HG03060 (cell line): ENCODE measurements at regions not wholly inside any gene's neighbourhood (a gene's known extent, or its start where the extent isn't known, plus 50 kb on each side); places are given as distances from the start of the nearest gene placed in this dataset.
"Not testable (repeated sequence)": the region's sequence is repeated elsewhere in the genome, so short reads cannot be mapped to it uniquely, and the experiment has no call there.

Experiments used
- ATAC-seq: cut with Tn5 transposase; IDR thresholded peaks from one replicate; pipeline ENCODE4 v1.9.1; 2021; ENCODE audit warnings: low read depth, moderate number of reproducible peaks; ENCODE audit not compliant: unreplicated experiment

- ATAC-seq: no peak
Observed at GRCh38 chr1:233435622-233436021, 108.1 kb downstream of the MAP3K21 start.

GRCh38 chr1:233439721-233440120, 112.2 kb downstream of the MAP3K21 start:
- no peak for ATAC-seq

GRCh38 chr1:233440951-233441401, 113.5 kb downstream of the MAP3K21 start:
- no peak for ATAC-seq

- ATAC-seq: no peak
Observed at GRCh38 chr1:233442026-233442780, 114.7 kb downstream of the MAP3K21 start.

DNA sequence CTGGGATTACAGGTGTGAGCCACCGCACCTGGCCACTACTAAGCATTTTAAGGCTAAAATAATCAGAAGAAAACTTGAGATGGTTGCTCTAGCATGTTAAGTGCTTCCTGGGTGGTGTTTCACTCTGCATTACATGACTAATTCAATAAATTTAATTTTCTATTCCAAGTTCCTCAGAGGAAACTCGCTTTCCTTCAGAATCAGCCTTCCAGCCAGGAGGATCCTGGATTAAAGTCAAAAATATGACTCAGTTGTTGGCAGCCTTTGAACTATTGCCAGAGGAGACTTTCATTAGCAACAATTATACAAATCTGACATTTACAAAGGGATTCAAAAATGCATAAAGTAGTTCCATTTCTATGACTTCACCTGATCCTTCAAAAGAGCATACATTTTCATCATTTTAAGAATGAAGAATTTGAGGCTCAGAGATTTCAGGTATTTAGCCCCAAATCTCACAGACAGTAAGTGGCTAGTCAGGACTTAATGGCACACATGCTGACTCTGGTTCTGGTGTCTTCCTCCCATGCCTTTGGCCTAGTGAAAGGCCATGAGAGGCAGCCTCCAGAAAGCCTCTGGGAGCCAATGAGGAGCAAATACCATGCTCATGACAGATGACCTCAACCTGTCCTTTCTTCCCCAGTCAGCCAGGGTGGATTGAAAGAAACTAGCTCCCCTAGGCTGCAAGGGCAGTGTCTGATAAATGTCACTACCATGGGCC, 115.7 kb downstream of the MAP3K21 start:
- ATAC-seq: no peak

- ATAC-seq: no peak
Observed at GRCh38 chr1:233444484-233444883, 117.0 kb downstream of the MAP3K21 start.

DNA sequence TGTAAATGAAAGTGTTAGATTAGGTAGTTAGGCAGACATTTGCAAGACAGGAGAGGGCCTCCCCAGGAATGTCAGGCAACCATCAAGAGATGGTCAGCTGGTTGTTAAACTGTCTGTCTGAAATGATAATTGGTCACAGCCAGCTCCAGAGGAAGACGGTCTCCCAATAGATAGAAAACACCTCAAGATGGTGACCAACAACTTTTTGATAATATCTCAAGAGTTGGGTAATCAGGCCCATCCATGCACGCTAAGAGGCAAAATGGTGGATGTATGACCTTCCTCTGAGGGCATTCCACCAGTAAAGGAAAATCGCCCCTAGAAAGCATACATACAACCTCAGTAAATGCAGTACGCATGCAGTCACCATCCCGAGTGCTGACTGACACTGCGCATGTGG, 118.2 kb downstream of the MAP3K21 start:
- ATAC-seq: no peak

- ATAC-seq: no peak
Observed at GRCh38 chr1:233446935-233447334, 119.4 kb downstream of the MAP3K21 start.

DNA sequence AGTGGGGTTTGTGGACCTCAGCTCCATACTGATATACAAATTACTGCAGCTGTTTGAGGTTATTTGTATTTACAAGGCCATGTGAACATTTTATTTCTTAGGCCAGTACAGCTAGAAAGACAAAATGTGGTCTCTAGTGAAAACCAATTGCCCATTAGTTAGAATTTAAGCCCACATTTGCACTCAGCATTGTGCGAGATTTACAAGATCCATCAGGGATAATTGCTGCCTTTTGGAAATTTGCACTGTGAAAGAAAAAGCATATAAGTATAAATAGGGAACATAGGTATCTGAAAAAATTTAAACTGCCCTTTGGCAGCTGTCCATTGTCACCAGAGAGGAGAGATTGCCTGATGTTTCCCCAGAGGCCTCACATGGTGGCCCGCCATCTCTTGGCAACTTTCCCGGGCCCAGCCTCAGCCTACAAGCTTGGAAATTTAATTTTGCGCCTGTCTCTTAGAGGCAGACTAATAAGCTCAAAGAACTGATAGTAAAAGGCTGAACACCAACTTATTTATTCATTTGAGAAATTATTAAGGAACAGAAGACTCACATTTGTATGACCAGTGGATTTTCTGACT, 120.7 kb downstream of the MAP3K21 start:
- no peak for ATAC-seq

- ATAC-seq: no peak
Observed at GRCh38 chr1:233452724-233453123, 125.2 kb downstream of the MAP3K21 start.

GRCh38 chr1:233453433-233454200, 126.1 kb downstream of the MAP3K21 start:
- no peak for ATAC-seq

DNA sequence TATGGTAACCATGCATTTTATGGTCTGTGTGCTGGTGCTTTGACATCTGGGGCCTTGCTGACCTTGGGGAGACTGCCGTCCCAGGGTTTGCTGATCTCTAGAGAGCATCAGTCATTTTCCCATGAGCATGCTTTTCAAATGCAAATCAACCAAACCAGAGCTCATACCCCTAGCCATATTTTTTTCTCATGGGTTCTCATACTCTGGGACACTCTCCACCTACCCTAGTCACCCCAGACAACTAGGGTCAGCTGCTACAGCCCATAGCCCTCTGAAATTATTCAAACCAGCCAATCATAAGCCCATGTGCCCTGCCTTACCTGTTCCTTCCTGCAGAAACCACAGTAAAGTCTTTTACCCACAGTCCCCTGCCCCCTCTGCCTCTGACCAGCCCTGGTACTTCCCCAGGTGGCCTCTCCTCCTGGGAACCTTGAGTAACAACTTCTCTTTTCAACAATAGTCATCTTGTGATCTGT, 132.0 kb downstream of the MAP3K21 start:
- peak; percentile 63 for ATAC-seq

- ATAC-seq: no peak
Observed at GRCh38 chr1:233459968-233460367, 132.4 kb downstream of the MAP3K21 start.

DNA sequence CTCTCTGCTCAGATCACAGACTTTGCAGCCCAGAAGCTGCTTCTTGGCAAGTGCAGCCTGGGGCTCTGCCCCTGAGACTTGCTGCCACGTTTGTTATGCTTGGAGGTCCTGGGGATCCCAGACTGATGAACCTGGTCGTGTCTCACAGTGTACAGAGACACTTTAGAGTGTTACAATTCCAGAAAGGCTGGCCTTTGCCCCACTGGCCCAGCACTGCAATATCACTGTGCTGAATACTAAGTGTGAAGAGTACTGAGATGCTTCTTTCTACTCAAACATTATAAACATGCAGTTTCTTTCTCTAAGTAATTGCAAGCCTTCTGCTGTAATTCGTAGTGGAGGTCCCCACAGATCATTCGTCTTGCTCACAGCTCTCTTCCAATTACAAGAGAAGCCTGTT, 133.2 kb downstream of the MAP3K21 start:
- no peak for ATAC-seq

DNA sequence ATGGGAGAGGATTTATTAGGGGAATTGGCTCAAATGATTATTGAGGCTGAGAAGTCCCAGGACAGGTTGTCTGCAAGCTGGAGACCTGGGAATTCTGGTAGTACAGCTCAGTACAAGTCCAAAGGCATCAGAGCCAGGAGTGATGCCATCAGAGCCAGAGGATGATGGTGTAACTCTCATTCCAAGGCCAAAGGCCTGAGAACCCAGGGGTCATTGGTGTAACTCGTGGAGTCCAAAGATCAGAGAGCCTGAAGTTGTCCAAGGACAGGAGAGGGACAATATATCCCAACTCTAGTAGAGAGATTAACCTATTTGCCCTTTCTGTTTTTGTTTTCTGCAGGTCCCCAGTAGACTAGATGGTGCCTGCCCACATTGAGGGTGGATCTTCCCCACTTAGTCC, 134.3 kb downstream of the MAP3K21 start:
- ATAC-seq: no peak

DNA sequence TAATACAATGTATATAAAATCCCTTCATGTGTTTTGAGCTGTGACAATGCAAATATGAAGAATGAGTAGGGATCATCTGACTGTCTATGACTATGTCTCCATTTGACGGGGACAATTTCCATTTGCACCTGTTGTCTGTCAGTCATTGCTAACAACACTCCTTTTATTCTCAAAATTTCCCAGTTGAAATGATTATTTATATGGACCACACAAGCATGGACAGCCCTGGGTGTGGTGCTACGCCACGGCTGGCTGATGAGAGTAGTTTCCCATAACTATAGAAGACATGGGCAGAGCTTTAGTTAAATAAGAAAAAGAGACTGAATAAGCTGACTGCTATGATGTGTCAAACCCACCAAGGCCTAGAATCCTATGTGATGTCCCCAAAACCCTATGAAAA, 135.8 kb downstream of the MAP3K21 start:
- ATAC-seq: no peak

DNA sequence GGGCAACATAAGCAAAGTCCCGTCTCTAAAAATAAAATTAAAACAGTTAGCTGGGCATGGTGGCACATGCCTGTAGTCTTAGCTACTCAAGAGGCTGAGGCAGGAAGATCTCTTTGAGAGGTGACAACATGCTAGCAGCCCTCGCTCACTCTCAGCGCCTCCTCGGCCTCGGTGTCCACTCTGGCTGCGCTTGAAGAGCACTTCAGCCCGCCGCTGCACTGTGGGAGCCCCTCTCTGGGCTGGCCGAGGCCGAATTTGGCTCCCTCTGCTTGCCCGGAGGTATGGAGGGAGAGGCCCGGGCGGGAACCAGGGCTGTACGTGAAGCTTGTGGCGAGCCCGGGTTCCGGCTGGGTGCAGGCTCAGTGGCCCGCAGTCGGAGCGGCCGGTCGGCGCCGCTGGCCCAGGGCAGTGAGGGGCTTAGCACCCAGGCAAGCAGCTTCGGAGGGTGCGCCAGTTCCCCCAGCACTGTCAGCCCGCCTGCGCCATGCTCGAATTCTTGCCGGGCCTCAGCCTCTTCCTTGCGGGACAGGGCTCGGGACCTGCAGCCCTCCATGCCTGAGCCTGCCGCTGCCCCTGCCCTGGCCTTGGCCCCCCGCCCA, 138.3 kb downstream of the MAP3K21 start:
- no peak for ATAC-seq

- no peak for ATAC-seq
Observed at GRCh38 chr1:233470741-233471499, 143.0 kb upstream of the KCNK1 start.

DNA sequence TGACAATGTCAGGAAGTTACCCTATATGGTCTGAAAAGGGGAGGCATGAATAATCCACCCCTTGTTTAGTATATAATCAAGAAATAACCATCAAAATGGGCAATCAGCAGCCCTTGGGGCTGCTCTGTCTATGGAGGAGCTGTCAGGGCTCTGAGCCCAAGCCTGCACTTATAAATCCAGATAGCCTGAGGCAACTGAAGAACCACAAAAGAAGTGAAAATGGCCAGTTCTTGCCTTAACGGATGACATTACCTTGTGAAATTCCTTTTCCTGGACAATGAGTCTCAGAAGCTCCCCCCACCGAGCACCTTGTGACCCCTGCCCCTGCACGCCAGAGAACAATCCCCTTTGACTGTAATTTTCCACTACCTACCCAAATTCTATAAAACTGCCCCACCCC, 142.1 kb upstream of the KCNK1 start:
- ATAC-seq: not testable (repeated sequence)

GRCh38 chr1:233472796-233473195, 141.1 kb upstream of the KCNK1 start:
- not testable (repeated sequence) for ATAC-seq
